K562 (cell line): ENCODE measurements at regions not wholly inside any gene's neighbourhood (a gene's known extent, or its start where the extent isn't known, plus 50 kb on each side); places are given as distances from the start of the nearest gene placed in this dataset.

Experiments
- ATAC-seq: fragments of 200-7000 bp; cut with Tn5 transposase; 3 replicates; pipeline ENCODE4 v1.9.1; 2020; ENCODE audit warnings: moderate library complexity
- BruUV-seq: library from RNA; stranded (reverse); fragments of 400-500 nt; replicated peaks from 2 replicates; lab custom pipeline; 2021; lab: Mats Ljungman, UMichigan
- CTCF ChIA-PET: fragments of 300-600 bp; formaldehyde crosslinking; extraction: SDS; loops from one replicate; lab custom pipeline; 2021; ENCODE audit warnings: low intra/inter-chr PET ratio; lab: Yijun Ruan, JAX
- POLR2A ChIA-PET: fragments of 300-600, 350-650 bp; sonication (Branson Sonifier 250); formaldehyde crosslinking; extraction: SDS; loops from one replicate; lab custom pipeline; 2021; ENCODE audit warnings: antibody characterized with exemption, inconsistent platforms; lab: Yijun Ruan, JAX
- DNase-seq, 4 experiments: peaks; one replicate each; pipeline versions ENCODE4 v3.0.0 to v3.0.0-alpha.2; 2011 to 2018; ENCODE audit warnings: low spot score in 3 of 4, mixed read lengths in 3 of 4; ENCODE audit errors: extremely low read depth in 1 of 4
- FAIRE-seq: peaks from 2 replicates; lab custom pipeline; 2011; peaks lifted over from hg19 to GRCh38; lab: Jason Lieb, UNC
- H2AFZ ChIP-seq: 2 replicates; pipeline ENCODE4 v1.6.0; 2011; ENCODE audit warnings: low read depth, low read length, control low read depth, inconsistent platforms
- H3K27ac ChIP-seq: fragments of 200-600 bp; 3 replicates; pipeline ENCODE4 v1.8.0; 2011; ENCODE audit warnings: low read depth, mild to moderate bottlenecking, control low read depth, inconsistent platforms, low read length, moderate library complexity, mixed read lengths; ENCODE audit errors: extremely low read depth
- H3K27me3 ChIP-seq, 2 experiments: fragments of 300-600 bp in 1 of 2; 2 replicates in 1 of 2; 3 replicates in 1 of 2; pipeline versions ENCODE4 v1.6.0 to v1.8.0; 2011; ENCODE audit warnings: inconsistent platforms in 2 of 2, low read length in 2 of 2, mild to moderate bottlenecking in 1 of 2, mixed read lengths in 1 of 2, moderate library complexity in 1 of 2; ENCODE audit not compliant: control insufficient read depth in 2 of 2, insufficient read depth in 2 of 2
- H3K36me3 ChIP-seq: fragments of 300-600 bp; 3 replicates; pipeline ENCODE4 v1.8.0; 2011; ENCODE audit warnings: mild to moderate bottlenecking, low read length, inconsistent platforms; ENCODE audit not compliant: control insufficient read depth, insufficient read depth
- H3K4me1 ChIP-seq, 2 experiments: fragments of 200-600 bp in 1 of 2; replicated peaks in 1 of 2; 2 replicates in 1 of 2; 3 replicates in 1 of 2; pipeline versions ENCODE4 v1.5.1 to v1.8.0; 2011; ENCODE audit warnings: inconsistent platforms in 2 of 2, low read length in 2 of 2, mild to moderate bottlenecking in 1 of 2, mixed read lengths in 1 of 2, moderate library complexity in 1 of 2; ENCODE audit not compliant: control insufficient read depth in 2 of 2, insufficient read depth in 2 of 2
- H3K4me2 ChIP-seq: 2 replicates; pipeline ENCODE4 v1.6.1; 2011; ENCODE audit warnings: low read length, control low read depth, inconsistent platforms, mixed read lengths; ENCODE audit not compliant: insufficient read depth
- H3K4me3 ChIP-seq: fragments of 200-600 bp; sonication (generic), shearing (Covaris generic); 2 replicates; pipeline ENCODE4 v1.5.1; 2016; ENCODE audit warnings: control low read depth, inconsistent platforms
- H3K79me2 ChIP-seq: fragments of 200-600 bp; 3 replicates; pipeline ENCODE4 v1.8.0; 2011; ENCODE audit warnings: low read length, inconsistent platforms; ENCODE audit not compliant: control insufficient read depth, insufficient read depth
- H3K9ac ChIP-seq, 2 experiments: 2 replicates each; pipeline versions ENCODE4 v1.6.0 to v1.6.1; 2011; ENCODE audit warnings: low read depth in 2 of 2, low read length in 2 of 2, control low read depth in 1 of 2, inconsistent platforms in 1 of 2, mild to moderate bottlenecking in 1 of 2, mixed read lengths in 1 of 2; ENCODE audit not compliant: insufficient read depth in 1 of 2
- H3K9me1 ChIP-seq: one replicate; pipeline ENCODE4 v1.6.0; 2011; ENCODE audit warnings: inconsistent platforms, mild to moderate bottlenecking, low read length, moderate library complexity; ENCODE audit not compliant: control insufficient read depth, insufficient read depth
- H3K9me3 ChIP-seq: replicated peaks from 2 replicates; pipeline ENCODE4 v1.5.1; 2011; ENCODE audit warnings: low read depth, low read length, inconsistent platforms; ENCODE audit not compliant: control insufficient read depth, insufficient read depth
- H4K20me1 ChIP-seq: replicated peaks from 2 replicates; pipeline ENCODE4 v1.6.1; 2011; ENCODE audit warnings: low read length, inconsistent platforms, mixed read lengths; ENCODE audit not compliant: control insufficient read depth, insufficient read depth
- ATF7 ChIP-seq: fragments of 450-650 bp; IDR thresholded peaks from 2 replicates; pipeline ENCODE4 v1.7.1; 2014; ENCODE audit warnings: mild to moderate bottlenecking, moderate library complexity
- FOXM1 ChIP-seq, 2 experiments: fragments of 450-650 bp in 1 of 2; sonication (generic) in 1 of 2; formaldehyde crosslinking in 1 of 2; IDR thresholded peaks; 2 replicates each; pipeline versions ENCODE4 v1.6.1 to v1.9.0; 2017 to 2022; ENCODE audit warnings: low read depth in 2 of 2, mild to moderate bottlenecking in 2 of 2, missing genetic modification reagents in 1 of 2, moderate library complexity in 1 of 2
- KDM4B ChIP-seq, 2 experiments: fragments of 450-650 bp in 1 of 2; sonication (generic) in 1 of 2; IDR thresholded peaks; 2 replicates each; pipeline ENCODE4 v1.6.1; 2016 to 2017; ENCODE audit warnings: borderline replicate concordance in 2 of 2, antibody characterized with exemption in 1 of 2, low read depth in 1 of 2, mild to moderate bottlenecking in 1 of 2
- NEUROD1 ChIP-seq: fragments of 150-350 bp; IDR thresholded peaks from 2 replicates; pipeline ENCODE4 v1.6.1; 2014; ENCODE audit warnings: borderline replicate concordance, low read length, low read depth; ENCODE audit not compliant: partially characterized antibody
- RAD21 ChIP-seq, 2 experiments: fragments of 250-450 bp in 1 of 2; fragments of 450-650 bp in 1 of 2; sonication (Bioruptor Pico) in 1 of 2; formaldehyde crosslinking in 1 of 2; IDR thresholded peaks in 1 of 2; conservative IDR thresholded peaks in 1 of 2; 2 replicates each; pipeline versions ENCODE4 v1.4.0 to v1.8.0; 2020 to 2022; ENCODE audit warnings: mild to moderate bottlenecking in 2 of 2, moderate library complexity in 1 of 2
- RBM25 ChIP-seq: fragments of 200-400 bp; formaldehyde crosslinking; IDR thresholded peaks from 2 replicates; pipeline ENCODE4 v1.6.1; 2018; ENCODE audit warnings: low read length, low read depth, moderate library complexity; ENCODE audit not compliant: severe bottlenecking
- SMC3 ChIP-seq: conservative IDR thresholded peaks from 2 replicates; pipeline ENCODE4 v1.6.1; 2011; ENCODE audit warnings: low read depth, low read length, improper control_type of control experiment; ENCODE audit not compliant: insufficient read depth
- WGBS: fragments of 100-300 bp; shearing (Covaris generic); methylation state at CpG from one replicate; pipeline ENCODE4 v1.1.6; 2016; ENCODE audit warnings: low coverage, mixed read lengths; ENCODE audit not compliant: insufficient coverage; ENCODE audit errors: missing lambda C conversion rate; 5-methylcytosine and 5-hydroxymethylcytosine counted together
- in situ Hi-C: fragments of 300-500 bp; cut with MboI; formaldehyde crosslinking; loops from 4 replicates; pipeline ENCODE4 v1.15.0; 2018; ENCODE audit warnings: inconsistent platforms, mixed read lengths
- intact Hi-C: fragments of 100-400 bp; cut with micrococcal nuclease; formaldehyde crosslinking; loops from 2 replicates; pipeline ENCODE4 v1.14.2; 2022
- TF ChIP-seq, protein P1 (sequence below), 3 experiments: fragments of 200-800 bp in 1 of 3; fragments of 250-450 bp in 1 of 3; fragments of 450-650 bp in 1 of 3; sonication (Bioruptor Pico) in 1 of 3; sonication (Bioruptor generic) in 1 of 3; formaldehyde crosslinking in 1 of 3; IDR thresholded peaks; 2 replicates each; pipeline versions ENCODE4 v1.6.1 to v1.8.0; 2016 to 2022; ENCODE audit warnings: mild to moderate bottlenecking in 2 of 3, missing genetic modification characterization in 2 of 3, missing compliant biosample characterization in 1 of 3, moderate library complexity in 1 of 3
- TF ChIP-seq, protein P2 (sequence below): fragments of 450-650 bp; IDR thresholded peaks from 2 replicates; pipeline ENCODE4 v1.6.1; 2016
- TF ChIP-seq, protein P3 (sequence below), 2 experiments: IDR thresholded peaks in 1 of 2; conservative IDR thresholded peaks in 1 of 2; 2 replicates each; pipeline ENCODE4 v1.6.1; 2016; ENCODE audit warnings: low read depth in 2 of 2, mild to moderate bottlenecking in 1 of 2, missing compliant biosample characterization in 1 of 2, missing genetic modification characterization in 1 of 2, moderate library complexity in 1 of 2

DNA sequence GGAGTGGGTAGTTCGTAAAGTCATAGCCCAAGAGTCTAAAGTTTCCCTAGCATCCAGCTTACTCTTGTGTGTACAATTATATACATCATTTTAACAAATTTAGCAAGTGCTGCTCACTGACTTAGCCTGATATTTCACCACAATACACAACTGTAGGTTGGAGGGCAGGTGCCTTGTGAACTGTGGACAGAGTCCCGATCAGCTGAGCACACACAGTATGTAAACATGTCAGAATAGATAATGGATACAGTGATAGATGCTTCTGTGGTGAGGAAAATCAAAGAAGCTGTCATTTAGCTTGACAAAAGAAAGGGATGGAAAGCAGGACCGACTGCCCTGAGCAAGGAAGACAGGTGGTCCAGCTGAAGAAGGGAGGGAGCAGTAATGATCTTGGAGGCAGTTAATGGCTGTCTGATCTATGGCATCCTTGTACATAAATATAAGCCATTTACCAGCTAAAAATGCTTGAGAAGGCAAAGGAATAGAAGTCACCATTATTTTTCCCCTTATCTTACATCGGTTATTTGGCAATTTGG is 372.8 kb upstream of the UBE2E3 start (continued):
- TF ChIP-seq, protein P1, sequence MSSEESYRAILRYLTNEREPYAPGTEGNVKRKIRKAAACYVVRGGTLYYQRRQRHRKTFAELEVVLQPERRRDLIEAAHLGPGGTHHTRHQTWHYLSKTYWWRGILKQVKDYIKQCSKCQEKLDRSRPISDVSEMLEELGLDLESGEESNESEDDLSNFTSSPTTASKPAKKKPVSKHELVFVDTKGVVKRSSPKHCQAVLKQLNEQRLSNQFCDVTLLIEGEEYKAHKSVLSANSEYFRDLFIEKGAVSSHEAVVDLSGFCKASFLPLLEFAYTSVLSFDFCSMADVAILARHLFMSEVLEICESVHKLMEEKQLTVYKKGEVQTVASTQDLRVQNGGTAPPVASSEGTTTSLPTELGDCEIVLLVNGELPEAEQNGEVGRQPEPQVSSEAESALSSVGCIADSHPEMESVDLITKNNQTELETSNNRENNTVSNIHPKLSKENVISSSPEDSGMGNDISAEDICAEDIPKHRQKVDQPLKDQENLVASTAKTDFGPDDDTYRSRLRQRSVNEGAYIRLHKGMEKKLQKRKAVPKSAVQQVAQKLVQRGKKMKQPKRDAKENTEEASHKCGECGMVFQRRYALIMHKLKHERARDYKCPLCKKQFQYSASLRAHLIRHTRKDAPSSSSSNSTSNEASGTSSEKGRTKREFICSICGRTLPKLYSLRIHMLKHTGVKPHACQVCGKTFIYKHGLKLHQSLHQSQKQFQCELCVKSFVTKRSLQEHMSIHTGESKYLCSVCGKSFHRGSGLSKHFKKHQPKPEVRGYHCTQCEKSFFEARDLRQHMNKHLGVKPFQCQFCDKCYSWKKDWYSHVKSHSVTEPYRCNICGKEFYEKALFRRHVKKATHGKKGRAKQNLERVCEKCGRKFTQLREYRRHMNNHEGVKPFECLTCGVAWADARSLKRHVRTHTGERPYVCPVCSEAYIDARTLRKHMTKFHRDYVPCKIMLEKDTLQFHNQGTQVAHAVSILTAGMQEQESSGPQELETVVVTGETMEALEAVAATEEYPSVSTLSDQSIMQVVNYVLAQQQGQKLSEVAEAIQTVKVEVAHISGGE (CRISPR knock-in tag; IDR thresholded peaks at IDR 0.05) = no peak
- TF ChIP-seq KDM4B (IDR thresholded peaks at IDR 0.05; ENCODE audit: borderline replicate concordance in 2 of 2, low read depth in 1 of 2) (no peak), NEUROD1 (no peak), RBM25 (no peak), FOXM1 (IDR thresholded peaks at IDR 0.05; ENCODE audit: low read depth) (no peak), FOXM1 (CRISPR knock-in tag; IDR thresholded peaks at IDR 0.05; ENCODE audit: low read depth) (no peak)

DNA sequence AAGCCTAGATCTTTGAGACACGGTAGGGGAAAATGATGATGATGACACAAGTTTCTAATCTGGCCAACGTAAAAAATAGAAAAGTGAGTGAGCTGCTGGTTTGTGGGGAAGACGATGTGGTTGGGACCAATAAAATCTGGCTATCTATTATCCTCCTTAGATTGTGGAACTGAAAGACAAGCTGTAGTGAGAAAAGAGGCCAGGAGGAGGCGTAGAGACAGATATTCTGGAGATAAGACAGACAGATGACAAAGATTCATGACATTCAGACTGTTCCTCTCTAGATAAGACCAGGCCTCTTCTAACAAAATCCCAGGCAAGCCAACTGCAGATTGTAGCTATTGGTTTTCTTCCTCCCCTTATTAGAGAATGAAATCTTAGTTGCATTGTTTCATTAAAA is 376.3 kb upstream of the UBE2E3 start:
- ATAC-seq (peak; percentile 46; the same call in 1 of the 3 replicates), DNase-seq (peak in 1 of 4 experiments; percentile 6), FAIRE-seq (no peak)
- in situ Hi-C loops (no loop called here), intact Hi-C loops (no loop called here)
- no peaks in the 10 kb centered on the region for H3K9me3 ChIP-seq
- H3K4me3 ChIP-seq = no peak overlapping the region
- no TSS peak for BruUV-seq
- no peak overlapping the region for H3K27ac ChIP-seq
- no peaks in the 10 kb centered on the region for H3K4me1 ChIP-seq
- H3K36me3 ChIP-seq = no peaks in the 10 kb centered on the region
- ChIA-PET POLR2A (no interaction called here), CTCF (no interaction called here)
- H3K4me2 ChIP-seq = no peak overlapping the region
- no peaks in the 10 kb centered on the region for H3K27me3 ChIP-seq
- H3K79me2 ChIP-seq = no peaks in the 10 kb centered on the region
- WGBS = 0% methylated on average over 4 of the region's 4 CpGs
- H3K9me1 ChIP-seq = no peaks in the 10 kb centered on the region
- H2AFZ ChIP-seq = no peak overlapping the region
- no peaks in the 10 kb centered on the region for H4K20me1 ChIP-seq
- H3K9ac ChIP-seq = no peak overlapping the region
- TF ChIP-seq, protein P2, sequence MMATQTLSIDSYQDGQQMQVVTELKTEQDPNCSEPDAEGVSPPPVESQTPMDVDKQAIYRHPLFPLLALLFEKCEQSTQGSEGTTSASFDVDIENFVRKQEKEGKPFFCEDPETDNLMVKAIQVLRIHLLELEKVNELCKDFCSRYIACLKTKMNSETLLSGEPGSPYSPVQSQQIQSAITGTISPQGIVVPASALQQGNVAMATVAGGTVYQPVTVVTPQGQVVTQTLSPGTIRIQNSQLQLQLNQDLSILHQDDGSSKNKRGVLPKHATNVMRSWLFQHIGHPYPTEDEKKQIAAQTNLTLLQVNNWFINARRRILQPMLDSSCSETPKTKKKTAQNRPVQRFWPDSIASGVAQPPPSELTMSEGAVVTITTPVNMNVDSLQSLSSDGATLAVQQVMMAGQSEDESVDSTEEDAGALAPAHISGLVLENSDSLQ = peak; percentile 59; the same call in 1 of the 2 replicates
- TF ChIP-seq, protein P3, sequence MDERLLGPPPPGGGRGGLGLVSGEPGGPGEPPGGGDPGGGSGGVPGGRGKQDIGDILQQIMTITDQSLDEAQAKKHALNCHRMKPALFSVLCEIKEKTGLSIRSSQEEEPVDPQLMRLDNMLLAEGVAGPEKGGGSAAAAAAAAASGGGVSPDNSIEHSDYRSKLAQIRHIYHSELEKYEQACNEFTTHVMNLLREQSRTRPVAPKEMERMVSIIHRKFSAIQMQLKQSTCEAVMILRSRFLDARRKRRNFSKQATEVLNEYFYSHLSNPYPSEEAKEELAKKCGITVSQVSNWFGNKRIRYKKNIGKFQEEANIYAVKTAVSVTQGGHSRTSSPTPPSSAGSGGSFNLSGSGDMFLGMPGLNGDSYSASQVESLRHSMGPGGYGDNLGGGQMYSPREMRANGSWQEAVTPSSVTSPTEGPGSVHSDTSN (CRISPR knock-in tag; IDR thresholded peaks at IDR 0.05; ENCODE audit: low read depth) = no peak
- TF ChIP-seq, protein P3 (tag; conservative IDR thresholded peaks at IDR 0.05; ENCODE audit: low read depth) = peak; percentile 86
- TF ChIP-seq SMC3 (0 out of 2 replicates have a peak, but pooled peaks have one; percentile 10), RAD21 (CRISPR knock-in tag; conservative IDR thresholded peaks at IDR 0.05 in 1 of 2, IDR thresholded peaks at IDR 0.05 in 1 of 2) (peak; percentile 59), ATF7 (no peak)
